ENCODE measurements at regions not wholly inside any gene's neighbourhood (a gene's known extent, or its start where the extent isn't known, plus 50 kb on each side); places are given as distances from the start of the nearest gene placed in this dataset.

DNA sequence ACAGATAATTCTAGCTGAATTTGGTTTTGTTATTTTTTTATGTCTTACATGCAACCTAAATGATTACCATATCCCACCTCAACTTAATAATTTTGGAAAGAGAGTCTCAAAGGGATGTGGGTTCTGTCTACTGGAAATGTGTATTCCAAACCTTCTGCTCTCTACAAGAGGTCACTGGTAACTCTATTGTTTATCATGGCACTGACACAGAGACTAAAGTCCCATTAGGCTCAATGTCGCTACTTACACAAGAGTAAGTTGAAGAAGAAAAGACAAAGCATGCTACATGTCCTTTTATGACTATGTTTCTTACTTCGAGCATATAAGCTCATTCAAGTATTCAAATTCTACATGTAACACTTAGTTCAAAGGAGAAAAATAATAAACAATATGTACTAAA, 460.3 kb upstream of the EPHA6 start:
- TF ChIP-seq, protein P1, sequence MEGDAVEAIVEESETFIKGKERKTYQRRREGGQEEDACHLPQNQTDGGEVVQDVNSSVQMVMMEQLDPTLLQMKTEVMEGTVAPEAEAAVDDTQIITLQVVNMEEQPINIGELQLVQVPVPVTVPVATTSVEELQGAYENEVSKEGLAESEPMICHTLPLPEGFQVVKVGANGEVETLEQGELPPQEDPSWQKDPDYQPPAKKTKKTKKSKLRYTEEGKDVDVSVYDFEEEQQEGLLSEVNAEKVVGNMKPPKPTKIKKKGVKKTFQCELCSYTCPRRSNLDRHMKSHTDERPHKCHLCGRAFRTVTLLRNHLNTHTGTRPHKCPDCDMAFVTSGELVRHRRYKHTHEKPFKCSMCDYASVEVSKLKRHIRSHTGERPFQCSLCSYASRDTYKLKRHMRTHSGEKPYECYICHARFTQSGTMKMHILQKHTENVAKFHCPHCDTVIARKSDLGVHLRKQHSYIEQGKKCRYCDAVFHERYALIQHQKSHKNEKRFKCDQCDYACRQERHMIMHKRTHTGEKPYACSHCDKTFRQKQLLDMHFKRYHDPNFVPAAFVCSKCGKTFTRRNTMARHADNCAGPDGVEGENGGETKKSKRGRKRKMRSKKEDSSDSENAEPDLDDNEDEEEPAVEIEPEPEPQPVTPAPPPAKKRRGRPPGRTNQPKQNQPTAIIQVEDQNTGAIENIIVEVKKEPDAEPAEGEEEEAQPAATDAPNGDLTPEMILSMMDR (conservative IDR thresholded peaks at IDR 0.05; ENCODE audit: low read depth, low read length) = no peak
- TF ChIP-seq EZH2 (IDR thresholded peaks at IDR 0.05; ENCODE audit: borderline replicate concordance, low read depth, low read length, poor library complexity, severe bottlenecking) = no peak
